Heart right ventricle (tissue), 16 donors: ENCODE measurements at regions not wholly inside any gene's neighbourhood (a gene's known extent, or its start where the extent isn't known, plus 50 kb on each side); places are given as distances from the start of the nearest gene placed in this dataset.
"Not testable (repeated sequence)": the region's sequence is repeated elsewhere in the genome, so short reads cannot be mapped to it uniquely, and the experiment has no call there.

Experiments
- ATAC-seq, 8 donors: fragments of 200-7000 bp; cut with Tn5 transposase; one replicate each; pipeline ENCODE4 v1.9.1; 2020; ENCODE audit warnings: mild to moderate bottlenecking in 8 of 8, moderate library complexity in 8 of 8, moderate number of reproducible peaks in 1 of 8
- DNase-seq, 2 donors: peaks; one replicate each; pipeline ENCODE4 v3.0.0-alpha.2; 2020
- H3K27ac ChIP-seq, 10 donors: fragments of 200-600 bp; sonication (generic) in 2 of 10; one replicate each; pipeline versions ENCODE4 v1.5.0 to v1.8.0; 2020 to 2022; ENCODE audit warnings: mild to moderate bottlenecking in 3 of 10
- H3K27me3 ChIP-seq, 7 donors: fragments of 200-600 bp; one replicate each; pipeline ENCODE4 v1.8.0; 2021 to 2022; ENCODE audit warnings: mild to moderate bottlenecking in 2 of 7
- H3K36me3 ChIP-seq, 9 donors: fragments of 200-600 bp; sonication (generic) in 1 of 9; one replicate each; pipeline versions ENCODE4 v1.5.0 to v1.8.0; 2020 to 2022; ENCODE audit warnings: mild to moderate bottlenecking in 2 of 9
- H3K4me1 ChIP-seq, 9 donors: fragments of 200-600 bp; sonication (generic) in 1 of 9; one replicate each; pipeline versions ENCODE4 v1.5.0 to v1.8.0; 2020 to 2022; ENCODE audit warnings: mild to moderate bottlenecking in 4 of 9
- H3K4me3 ChIP-seq, 10 donors: fragments of 200-600 bp; sonication (generic) in 2 of 10; one replicate each; pipeline versions ENCODE4 v1.5.0 to v1.8.0; 2020 to 2022; ENCODE audit warnings: mild to moderate bottlenecking in 7 of 10, moderate library complexity in 2 of 10
- H3K9me3 ChIP-seq, 11 donors: fragments of 200-600 bp in 10 of 11; sonication (generic) in 2 of 11; one replicate each; pipeline versions ENCODE4 v1.5.0 to v1.8.0; 2013 to 2022; ENCODE audit warnings: mild to moderate bottlenecking in 2 of 11, control low read depth in 1 of 11, moderate library complexity in 1 of 11
- WGBS, 2 donors: extraction: QIAGEN DNeasy Blood & Tissue Kit; methylation state at CpG; one replicate each; pipeline ENCODE4 v1.1.7; 2013; ENCODE audit warnings: inconsistent platforms in 1 of 2; 5-methylcytosine and 5-hydroxymethylcytosine counted together
- intact Hi-C, 10 donors: fragments of 100-400 bp; cut with DNase I; formaldehyde crosslinking; loops; one replicate each; pipeline versions ENCODE4 v1.11.1 to v1.14.2; 2022
- TF ChIP-seq, protein P1 (sequence below), 9 donors: fragments of 200-600 bp; sonication (generic) in 2 of 9; IDR thresholded peaks; one replicate each; pipeline versions ENCODE4 v1.5.0 to v1.8.0; 2021 to 2022; ENCODE audit warnings: antibody characterized with exemption in 9 of 9, mild to moderate bottlenecking in 5 of 9, moderate library complexity in 1 of 9
- donor health status: Arrhythmogenic right ventricular cardiomyopathy.
- donor health status: ischemic (EF 13 %, LVEDD 7.1; RV severe dilation, severe dysfunction).
- donor health status: healthy with polysubstance abuse.
- donor health status: DM: no; HTN: yes; CAD: no.
- donor health status: DM: no; HTN: no; CAD: no.
- donor health status: ischemic (EF 25% LVEDD 6.9; RV normal size, moderate dysfunction).
- donor health status: ischemic (EF 25% LVEDD 5.7; RV mildly dilated, moderate dysfunction).
- donor health status: healthy.
- donor health status: DM: yes; HTN: yes; CAD: no.
- donor health status: Ischemic cardiomyopathy.
- donor health status: ischemic (EF 35%, LVEDD 5.7; RV mildly dilated, moderate dysfunction).
- donor health status: nonischemic (EF 11% LVEDD 7.7; RV severe dilation, severe dysfunction).
- donor health status: DM: yes; HTN: yes; CAD: no.
- donor health status: PGD.
- donor health status: ischemic (EF 29% LVEDD 5.4; RV normal size, mild dysfunction).
- donor health status: nonischemic (EF 23%, LVEDD 6.1; RV moderate dilation, normal function).

DNA sequence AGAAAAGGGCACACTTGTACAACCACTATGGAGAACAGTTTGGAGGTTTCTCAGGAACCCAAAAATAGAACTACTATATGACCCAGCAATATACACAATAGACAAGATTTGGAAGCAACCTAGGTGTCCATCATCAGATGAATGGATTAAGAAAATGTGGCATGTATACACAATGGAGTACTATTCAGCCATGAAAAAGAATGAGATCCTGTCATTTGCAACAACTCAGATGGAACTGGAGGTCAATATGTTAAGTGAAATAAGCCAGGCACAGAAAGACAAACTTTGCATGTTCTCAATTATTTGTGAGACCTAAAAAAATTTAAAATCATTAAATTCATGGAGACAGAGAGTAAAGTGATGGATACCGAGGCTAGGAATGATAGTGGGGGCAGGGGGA lies 118.8 kb downstream of the ZNF467 start:
- WGBS, 2 donors, result 27 to 35% methylated on average over 1 of the region's 1 CpG
- intact Hi-C loops, result no loop called here
- peaks cover 0 to 31% (median 0%) of the 10 kb centered on the region in 11 donors for H3K9me3 ChIP-seq
- no peaks in the 10 kb centered on the region for H3K4me1 ChIP-seq
- no peaks in the 10 kb centered on the region for H3K27me3 ChIP-seq
- no peak overlapping the region for H3K27ac ChIP-seq
- no peaks in the 10 kb centered on the region for H3K36me3 ChIP-seq
- TF ChIP-seq, protein P1, sequence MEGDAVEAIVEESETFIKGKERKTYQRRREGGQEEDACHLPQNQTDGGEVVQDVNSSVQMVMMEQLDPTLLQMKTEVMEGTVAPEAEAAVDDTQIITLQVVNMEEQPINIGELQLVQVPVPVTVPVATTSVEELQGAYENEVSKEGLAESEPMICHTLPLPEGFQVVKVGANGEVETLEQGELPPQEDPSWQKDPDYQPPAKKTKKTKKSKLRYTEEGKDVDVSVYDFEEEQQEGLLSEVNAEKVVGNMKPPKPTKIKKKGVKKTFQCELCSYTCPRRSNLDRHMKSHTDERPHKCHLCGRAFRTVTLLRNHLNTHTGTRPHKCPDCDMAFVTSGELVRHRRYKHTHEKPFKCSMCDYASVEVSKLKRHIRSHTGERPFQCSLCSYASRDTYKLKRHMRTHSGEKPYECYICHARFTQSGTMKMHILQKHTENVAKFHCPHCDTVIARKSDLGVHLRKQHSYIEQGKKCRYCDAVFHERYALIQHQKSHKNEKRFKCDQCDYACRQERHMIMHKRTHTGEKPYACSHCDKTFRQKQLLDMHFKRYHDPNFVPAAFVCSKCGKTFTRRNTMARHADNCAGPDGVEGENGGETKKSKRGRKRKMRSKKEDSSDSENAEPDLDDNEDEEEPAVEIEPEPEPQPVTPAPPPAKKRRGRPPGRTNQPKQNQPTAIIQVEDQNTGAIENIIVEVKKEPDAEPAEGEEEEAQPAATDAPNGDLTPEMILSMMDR (IDR thresholded peaks at IDR 0.05), result no peak
- no peak for ATAC-seq
- no peak overlapping the region for H3K4me3 ChIP-seq
- DNase-seq, result no peak

DNA sequence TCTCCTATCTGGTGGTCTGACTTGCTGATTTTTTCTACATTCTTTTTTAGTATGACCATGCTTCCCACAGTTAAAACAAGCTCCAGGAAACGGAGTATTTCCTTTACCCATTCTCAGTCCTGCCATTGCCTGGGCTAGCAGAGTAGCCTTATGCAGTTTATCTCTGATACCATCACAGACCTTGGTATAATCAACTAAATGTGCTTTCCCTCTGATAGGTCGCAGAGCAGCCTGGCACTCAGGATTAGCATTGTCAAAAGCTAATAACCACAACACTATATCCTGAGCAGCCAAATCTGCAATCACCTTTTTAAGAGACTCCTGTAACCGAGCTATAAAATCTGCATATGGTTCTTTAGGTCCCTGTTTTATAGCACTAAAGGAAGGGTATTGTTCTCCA lies 123.2 kb downstream of the ZNF467 start:
- H3K27ac ChIP-seq, H3K27me3 ChIP-seq, H3K36me3 ChIP-seq, ATAC-seq, DNase-seq, intact Hi-C loops, H3K4me3 ChIP-seq, H3K4me1 ChIP-seq: not testable (repeated sequence)
- peaks cover 0 to 31% (median 0%) of the 10 kb centered on the region in 11 donors for H3K9me3 ChIP-seq
- WGBS, 2 donors, result 53 to 61% methylated on average over 3 of the region's 3 CpGs

DNA sequence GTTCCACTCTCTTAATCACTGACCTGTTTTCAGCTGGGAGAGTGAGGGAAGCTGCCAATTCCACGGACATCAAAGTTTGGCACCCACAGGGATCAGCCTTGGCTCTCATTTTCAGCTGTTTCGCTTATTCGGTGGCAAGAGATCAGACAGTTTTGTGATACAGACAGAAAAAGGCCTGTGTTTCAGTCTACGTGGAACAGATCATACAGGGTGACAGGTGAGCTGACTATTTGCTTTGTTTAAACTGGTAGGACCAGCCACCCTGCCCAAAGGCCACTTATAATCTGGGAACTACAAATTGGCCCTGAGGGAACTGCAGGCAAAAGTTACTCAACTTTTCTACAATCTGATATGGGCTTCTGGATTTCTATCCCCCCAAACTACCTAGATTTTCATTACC lies 128.6 kb downstream of the ZNF467 start:
- intact Hi-C loops, result no loop called here
- H3K4me1 ChIP-seq, result no peaks in the 10 kb centered on the region
- H3K4me3 ChIP-seq, result no peak overlapping the region
- TF ChIP-seq, protein P1 (IDR thresholded peaks at IDR 0.05), result no peak
- H3K9me3 ChIP-seq, result no peaks in the 10 kb centered on the region
- WGBS, 2 donors, result 59 to 67% methylated on average over 4 of the region's 4 CpGs
- H3K27ac ChIP-seq, result no peak overlapping the region
- no peak for ATAC-seq
- H3K36me3 ChIP-seq, result no peaks in the 10 kb centered on the region
- DNase-seq, result no peak
- H3K27me3 ChIP-seq, result no peaks in the 10 kb centered on the region

DNA sequence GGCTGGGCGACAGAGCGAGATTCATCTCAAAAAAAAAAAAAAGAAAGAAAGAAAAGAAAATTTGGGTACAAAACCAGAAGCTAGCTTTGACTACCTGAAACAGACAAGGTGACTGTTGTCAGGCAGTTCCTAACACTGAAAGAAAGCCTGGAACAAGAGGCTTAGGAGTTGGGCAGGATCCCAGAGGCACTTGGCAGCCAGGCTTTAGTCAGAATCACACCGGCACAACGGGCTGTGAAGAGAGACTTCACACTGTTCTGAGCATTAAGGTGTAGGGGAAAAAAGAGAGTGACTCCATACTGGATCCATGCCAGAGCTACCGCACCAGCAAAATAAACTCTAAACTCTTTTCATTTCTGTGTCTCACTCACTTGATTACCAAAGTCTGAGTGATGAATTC lies 130.8 kb downstream of the ZNF467 start:
- TF ChIP-seq, protein P1 (IDR thresholded peaks at IDR 0.05), result no peak
- Histone ChIP-seq H3K4me3 (no peak overlapping the region), H3K9me3 (no peaks in the 10 kb centered on the region), H3K27ac (no peak overlapping the region), H3K36me3 (no peaks in the 10 kb centered on the region), H3K4me1 (no peaks in the 10 kb centered on the region), H3K27me3 (peaks cover 0 to 5% (median 0%) of the 10 kb centered on the region in 7 donors)
- 53 to 56% methylated on average over 5 of the region's 5 CpGs for WGBS, 2 donors
- DNase-seq (peak; percentile 35 to 36), ATAC-seq (peak; percentile 46 to 90 (median 72))
- intact Hi-C loops, result no loop called here

DNA sequence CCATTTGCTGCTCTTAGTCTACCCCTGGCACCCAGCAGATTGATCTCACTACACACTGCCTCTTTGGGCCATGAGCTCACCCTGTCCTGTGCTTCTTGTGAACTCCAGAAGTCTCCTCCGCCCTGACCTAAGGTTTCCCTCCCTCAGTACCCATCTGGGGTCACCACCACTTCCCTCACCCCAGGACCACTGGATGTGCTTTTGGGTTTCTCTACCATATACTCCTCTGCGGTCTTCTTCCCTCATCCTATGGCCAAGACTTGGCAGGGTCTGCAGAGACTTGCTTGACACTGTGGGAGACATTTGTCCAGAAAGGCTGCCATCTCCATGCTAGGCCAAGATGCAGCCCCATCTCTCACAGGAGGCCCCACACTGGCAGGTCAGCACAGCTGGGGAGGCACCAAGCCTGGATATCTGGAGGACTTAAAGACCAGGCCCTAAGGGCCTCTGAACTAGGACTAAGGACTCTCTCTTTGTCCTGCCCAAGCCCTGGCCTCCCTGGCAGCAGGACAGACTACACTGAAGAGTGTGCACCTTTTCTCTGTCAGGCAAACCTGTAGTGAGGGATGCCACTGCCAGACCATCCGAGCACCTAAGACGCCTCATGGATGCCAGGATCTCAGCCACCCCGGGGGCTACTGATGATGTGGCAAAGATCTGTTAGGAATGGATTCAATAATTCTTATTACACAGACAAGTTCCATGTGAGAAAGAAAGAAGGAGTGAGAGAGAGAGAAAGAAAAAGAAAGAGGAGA lies 134.6 kb downstream of the ZNF467 start:
- no peak for ATAC-seq
- H3K36me3 ChIP-seq, result no peaks in the 10 kb centered on the region
- no peaks in the 10 kb centered on the region for H3K9me3 ChIP-seq
- no peak overlapping the region for H3K27ac ChIP-seq
- H3K4me1 ChIP-seq, result no peaks in the 10 kb centered on the region
- no peak for DNase-seq
- TF ChIP-seq, protein P1 (IDR thresholded peaks at IDR 0.05), result no peak
- peaks cover 0 to 15% (median 4%) of the 10 kb centered on the region in 7 donors for H3K27me3 ChIP-seq
- H3K4me3 ChIP-seq, result no peak overlapping the region
- intact Hi-C loops, result no loop called here
- WGBS, 2 donors, result 89 to 90% methylated on average over 5 of the region's 5 CpGs
